Activated CD4-positive, alpha-beta T cell treated with anti-CD3 and anti-CD28 coated beads, Interleukin-2, amount 50 U/mL, for 48 hours (primary cell): ENCODE measurements at regions not wholly inside any gene's neighbourhood (a gene's known extent, or its start where the extent isn't known, plus 50 kb on each side); places are given as distances from the start of the nearest gene placed in this dataset.

Experiments
- DNase-seq, 2 experiments: peaks; one replicate each; pipeline ENCODE4 v3.0.0-alpha.2; 2020

GRCh38 chr2:205937211-205937610 is 148.8 kb downstream of the INO80D start:
- DNase-seq: no peak

- DNase-seq: no peak
Observed at GRCh38 chr2:205936446-205936845, 149.5 kb downstream of the INO80D start.

- no peak for DNase-seq
Observed at GRCh38 chr2:205934443-205934842, 151.5 kb downstream of the INO80D start.

GRCh38 chr2:205932861-205933260 is 153.1 kb downstream of the INO80D start:
- DNase-seq: no peak

- no peak for DNase-seq
Observed at GRCh38 chr2:205931388-205931787, 154.6 kb downstream of the INO80D start.

- DNase-seq: no peak
Observed at GRCh38 chr2:205930209-205930608, 155.8 kb downstream of the INO80D start.

- DNase-seq: no peak
Observed at GRCh38 chr2:205929246-205929942, 156.6 kb downstream of the INO80D start.

GRCh38 chr2:205925373-205926337 is 160.3 kb downstream of the INO80D start:
- DNase-seq: peak; percentile 79 to 81

- DNase-seq: no peak
Observed at GRCh38 chr2:205924676-205925075, 161.3 kb downstream of the INO80D start.

GRCh38 chr2:205915130-205915524 is 170.8 kb downstream of the INO80D start:
- no peak for DNase-seq

- DNase-seq: no peak
Observed at GRCh38 chr2:205914213-205915129, 171.5 kb downstream of the INO80D start.

GRCh38 chr2:205913668-205914067 is 172.3 kb downstream of the INO80D start:
- no peak for DNase-seq

- DNase-seq: no peak
Observed at GRCh38 chr2:205911306-205911705, 174.7 kb downstream of the INO80D start.

GRCh38 chr2:205909184-205909572 is 176.8 kb downstream of the INO80D start:
- no peak for DNase-seq

- no peak for DNase-seq
Observed at GRCh38 chr2:205908212-205909183, 177.5 kb downstream of the INO80D start.

- DNase-seq: no peak
Observed at GRCh38 chr2:205906419-205906818, 179.6 kb downstream of the INO80D start.

- DNase-seq: no peak
Observed at GRCh38 chr2:205905576-205905975, 180.4 kb downstream of the INO80D start.

GRCh38 chr2:205904873-205905272 is 181.1 kb downstream of the INO80D start:
- DNase-seq: no peak

- DNase-seq: no peak
Observed at GRCh38 chr2:205903549-205904129, 182.3 kb downstream of the INO80D start.

- DNase-seq: no peak
Observed at GRCh38 chr2:205902900-205903237, 183.1 kb downstream of the INO80D start.
